ENCODE measurements at regions not wholly inside any gene's neighbourhood (a gene's known extent, or its start where the extent isn't known, plus 50 kb on each side); places are given as distances from the start of the nearest gene placed in this dataset.
"Not testable (repeated sequence)": the region's sequence is repeated elsewhere in the genome, so short reads cannot be mapped to it uniquely, and the experiment has no call there.

- DNase-seq, result no peak
- no peak for ATAC-seq
- H3K4me3 ChIP-seq, result no peak overlapping the region
- no peaks in the 10 kb centered on the region for H3K9me3 ChIP-seq
- WGBS, 2 donors, result 30 to 44% methylated on average over 1 of the region's 1 CpG
- TF ChIP-seq CTCF (IDR thresholded peaks at IDR 0.05), result no peak
- no peak for TF ChIP-seq POLR2A (IDR thresholded peaks at IDR 0.05)
- H3K27me3 ChIP-seq, result no peaks in the 10 kb centered on the region
- H3K36me3 ChIP-seq (replicated peaks in 1 of 2; ENCODE audit: insufficient read depth in 1 of 2, low read depth in 2 of 2), result no peaks in the 10 kb centered on the region
- H3K4me1 ChIP-seq, result no peaks in the 10 kb centered on the region
- intact Hi-C loops (cut with DNase I), result no loop called here
- no peak overlapping the region for H3K27ac ChIP-seq
These were observed 778.1 kb upstream of the SLIT2 start for GRCh38 chr4:19473569-19473968.

- Histone ChIP-seq H3K36me3 (replicated peaks in 1 of 2; ENCODE audit: insufficient read depth in 1 of 2, low read depth in 2 of 2) (no peaks in the 10 kb centered on the region), H3K27me3 (no peaks in the 10 kb centered on the region), H3K27ac (no peak overlapping the region), H3K4me3 (no peak overlapping the region), H3K9me3 (no peaks in the 10 kb centered on the region), H3K4me1 (no peaks in the 10 kb centered on the region)
- ATAC-seq, result no peak
- intact Hi-C loops (cut with DNase I), result no loop called here
- TF ChIP-seq CTCF (IDR thresholded peaks at IDR 0.05), result no peak
- no peak for TF ChIP-seq POLR2A (IDR thresholded peaks at IDR 0.05)
- no peak for DNase-seq
- 27 to 42% methylated on average over 1 of the region's 1 CpG for WGBS, 2 donors
These were observed 779.0 kb upstream of the SLIT2 start for GRCh38 chr4:19472666-19473065.

GRCh38 chr4:19470001-19470400 is 781.7 kb upstream of the SLIT2 start:
- ATAC-seq; H3K9me3 ChIP-seq; H3K36me3 ChIP-seq (replicated peaks in 1 of 2; ENCODE audit: insufficient read depth in 1 of 2, low read depth in 2 of 2); intact Hi-C loops (cut with DNase I); H3K27ac ChIP-seq; H3K27me3 ChIP-seq; DNase-seq; H3K4me3 ChIP-seq; H3K4me1 ChIP-seq: not testable (repeated sequence)
- WGBS, 2 donors, result 60% methylated on average over 5 of the region's 5 CpGs

- ATAC-seq (no peak), DNase-seq (no peak)
- H3K9me3 ChIP-seq, result no peaks in the 10 kb centered on the region
- intact Hi-C loops (cut with DNase I), result no loop called here
- H3K4me1 ChIP-seq, result no peaks in the 10 kb centered on the region
- 58 to 69% methylated on average over 1 of the region's 1 CpG for WGBS, 2 donors
- H3K27me3 ChIP-seq, result no peaks in the 10 kb centered on the region
- no peaks in the 10 kb centered on the region for H3K36me3 ChIP-seq (replicated peaks in 1 of 2; ENCODE audit: insufficient read depth in 1 of 2, low read depth in 2 of 2)
- TF ChIP-seq POLR2A (IDR thresholded peaks at IDR 0.05), result no peak
- TF ChIP-seq CTCF (IDR thresholded peaks at IDR 0.05), result no peak
- no peak overlapping the region for H3K4me3 ChIP-seq
- no peak overlapping the region for H3K27ac ChIP-seq
These were observed 789.6 kb upstream of the SLIT2 start for GRCh38 chr4:19462117-19462516.

GRCh38 chr4:19455850-19456602 is 795.7 kb upstream of the SLIT2 start:
- TF ChIP-seq POLR2A (IDR thresholded peaks at IDR 0.05) (no peak), CTCF (IDR thresholded peaks at IDR 0.05) (no peak)
- no peaks in the 10 kb centered on the region for H3K27me3 ChIP-seq
- ATAC-seq (no peak), DNase-seq (no peak)
- H3K4me1 ChIP-seq, result no peaks in the 10 kb centered on the region
- 77 to 87% methylated on average over 21 of the region's 21 CpGs for WGBS, 2 donors
- intact Hi-C loops (cut with DNase I), result no loop called here
- no peaks in the 10 kb centered on the region for H3K36me3 ChIP-seq (replicated peaks in 1 of 2; ENCODE audit: insufficient read depth in 1 of 2, low read depth in 2 of 2)
- no peaks in the 10 kb centered on the region for H3K9me3 ChIP-seq
- H3K27ac ChIP-seq, result no peak overlapping the region
- H3K4me3 ChIP-seq, result no peak overlapping the region
